ENCODE measurements at regions not wholly inside any gene's neighbourhood (a gene's known extent, or its start where the extent isn't known, plus 50 kb on each side); places are given as distances from the start of the nearest gene placed in this dataset.

GRCh38 chr3:150265305-150265704, 142.8 kb upstream of the TSC22D2 start:
- intact Hi-C loops (cut with DNase I) = no loop called here
- H3K27me3 ChIP-seq = no peaks in the 10 kb centered on the region
- H3K27ac ChIP-seq = no peak overlapping the region
- no peak overlapping the region for H3K4me3 ChIP-seq
- H3K4me1 ChIP-seq = no peaks in the 10 kb centered on the region
- no peaks in the 10 kb centered on the region for H3K36me3 ChIP-seq
- no peaks in the 10 kb centered on the region for H3K9me3 ChIP-seq
- no peak for TF ChIP-seq CTCF (IDR thresholded peaks at IDR 0.05)
- no peak for DNase-seq (ENCODE audit: low spot score in 2 of 2)

DNA sequence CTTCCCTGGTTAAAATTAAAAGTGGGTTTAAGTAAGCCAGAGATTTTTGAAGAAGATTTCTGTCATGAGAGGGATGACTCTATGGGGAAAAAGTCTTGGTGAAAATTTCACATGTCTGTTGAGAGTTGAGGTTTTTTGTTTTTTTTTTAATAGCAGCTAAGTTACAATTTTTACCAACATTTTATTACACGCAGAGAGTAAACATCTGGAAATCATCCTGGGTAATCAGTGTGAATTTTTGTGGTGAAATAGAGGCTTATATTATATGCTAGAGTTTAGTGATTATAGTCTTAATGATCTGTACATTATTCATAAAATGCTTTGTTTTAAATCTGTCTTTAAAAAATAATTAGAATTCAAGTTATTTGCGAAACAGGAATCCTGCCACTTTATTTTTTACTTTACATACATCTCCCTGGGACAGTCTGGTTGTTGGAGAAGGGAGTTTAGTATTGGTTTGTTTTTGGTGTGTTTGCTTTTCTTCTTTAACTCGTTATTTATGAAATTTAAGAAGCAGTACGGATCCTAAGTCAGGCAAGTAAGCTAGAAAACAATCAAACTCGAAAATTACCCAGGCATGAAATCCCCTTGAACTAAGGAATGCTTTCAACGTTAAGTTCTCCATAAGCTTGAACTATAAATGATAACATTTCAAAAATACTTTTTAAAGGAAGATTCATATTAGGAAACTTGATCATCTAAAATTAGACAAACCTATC, 143.4 kb upstream of the TSC22D2 start:
- no peak for TF ChIP-seq CTCF (IDR thresholded peaks at IDR 0.05)
- no peak overlapping the region for H3K4me3 ChIP-seq
- intact Hi-C loops (cut with DNase I) = no loop called here

DNA sequence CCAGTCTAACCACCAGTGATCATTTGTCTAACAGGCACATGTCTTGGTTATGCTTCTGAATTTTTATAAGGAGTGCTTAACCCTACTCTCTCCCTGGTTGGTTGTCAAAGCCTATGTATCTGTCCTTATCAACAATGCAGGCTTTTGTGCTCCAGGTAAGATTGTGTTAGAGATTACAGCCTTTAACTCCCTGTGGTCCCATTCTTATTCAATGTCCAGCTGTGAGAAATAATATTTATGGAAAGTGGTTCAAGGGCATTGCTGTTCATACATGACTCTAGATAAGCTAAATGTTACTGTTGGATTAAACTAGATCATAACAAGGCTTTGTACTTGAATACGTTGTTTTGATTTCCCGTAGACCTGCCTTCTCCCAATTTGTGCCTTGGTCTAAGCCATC, 146.1 kb upstream of the TSC22D2 start:
- Histone ChIP-seq H3K36me3 (no peaks in the 10 kb centered on the region), H3K4me1 (no peaks in the 10 kb centered on the region), H3K9me3 (no peaks in the 10 kb centered on the region), H3K27me3 (no peaks in the 10 kb centered on the region), H3K27ac (no peak overlapping the region), H3K4me3 (no peak overlapping the region)
- no peak for TF ChIP-seq CTCF (IDR thresholded peaks at IDR 0.05)
- DNase-seq (ENCODE audit: low spot score in 2 of 2) = no peak
- intact Hi-C loops (cut with DNase I) = no loop called here

More for the DNA sequence above, 143.4 kb upstream of the TSC22D2 start:
- no peaks in the 10 kb centered on the region for H3K4me1 ChIP-seq
- H3K27me3 ChIP-seq = no peaks in the 10 kb centered on the region
- H3K9me3 ChIP-seq = no peaks in the 10 kb centered on the region
- no peak overlapping the region for H3K27ac ChIP-seq
- H3K36me3 ChIP-seq = no peaks in the 10 kb centered on the region
- no peak for DNase-seq (ENCODE audit: low spot score in 2 of 2)

- Histone ChIP-seq H3K4me3 (no peak overlapping the region), H3K27ac (no peak overlapping the region), H3K9me3 (no peaks in the 10 kb centered on the region), H3K36me3 (no peaks in the 10 kb centered on the region), H3K27me3 (no peaks in the 10 kb centered on the region), H3K4me1 (no peaks in the 10 kb centered on the region)
- intact Hi-C loops (cut with DNase I) = no loop called here
- DNase-seq (ENCODE audit: low spot score in 2 of 2) = no peak
- no peak for TF ChIP-seq CTCF (IDR thresholded peaks at IDR 0.05)
Measured at GRCh38 chr3:150261418-150261817, 146.7 kb upstream of the TSC22D2 start.

- no peak for DNase-seq (ENCODE audit: low spot score in 2 of 2)
- TF ChIP-seq CTCF (IDR thresholded peaks at IDR 0.05) = no peak
- Histone ChIP-seq H3K27me3 (no peaks in the 10 kb centered on the region), H3K36me3 (no peaks in the 10 kb centered on the region), H3K4me3 (no peak overlapping the region), H3K27ac (no peak overlapping the region), H3K9me3 (no peaks in the 10 kb centered on the region), H3K4me1 (peaks cover 0 to 4% of the 10 kb centered on the region in 2 donors)
- intact Hi-C loops (cut with DNase I) = no loop called here
Measured at GRCh38 chr3:150260398-150260710, 147.7 kb upstream of the TSC22D2 start.

All from ascending aorta (tissue), 2 donors.